Endometrial microvascular endothelial cells (primary cell): ENCODE measurements at regions not wholly inside any gene's neighbourhood (a gene's known extent, or its start where the extent isn't known, plus 50 kb on each side); places are given as distances from the start of the nearest gene placed in this dataset.

Experiments
- in situ Hi-C: cut with HindIII; loops from 2 replicates; pipeline ENCODE4 v1.10.0; 2017; ENCODE audit warnings: low sequenced_read_pairs, low pct_unique_long_range_greater_than_20kb; ENCODE audit errors: inconsistent ontology term

DNA sequence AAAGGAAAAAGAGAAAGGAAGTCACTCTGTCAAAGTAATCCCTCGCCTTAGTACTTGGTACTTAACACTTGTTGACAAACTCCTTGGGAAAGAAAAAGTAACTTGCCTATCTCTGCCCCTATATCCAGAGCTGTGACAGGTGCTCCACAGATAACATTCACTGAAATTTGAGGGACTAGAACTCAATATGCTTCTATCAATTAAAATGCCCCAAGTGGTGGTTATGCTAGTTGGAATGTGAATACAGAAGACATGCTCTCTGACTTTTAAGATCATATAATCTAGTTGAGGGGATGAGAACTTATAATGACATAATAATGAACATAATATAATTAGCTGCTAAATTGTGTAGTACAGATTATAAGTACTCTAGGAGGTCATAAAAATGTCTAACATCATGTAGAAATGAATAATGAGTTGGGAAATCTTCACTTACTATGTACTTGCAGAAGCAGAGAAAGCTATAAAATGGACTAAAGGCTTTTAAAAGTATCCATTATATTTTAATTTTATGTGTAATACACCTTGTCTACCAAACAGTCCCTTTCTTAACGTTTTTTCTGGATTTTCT lies 153.1 kb upstream of the CCDC54 start:
- in situ Hi-C loops = no loop called here

DNA sequence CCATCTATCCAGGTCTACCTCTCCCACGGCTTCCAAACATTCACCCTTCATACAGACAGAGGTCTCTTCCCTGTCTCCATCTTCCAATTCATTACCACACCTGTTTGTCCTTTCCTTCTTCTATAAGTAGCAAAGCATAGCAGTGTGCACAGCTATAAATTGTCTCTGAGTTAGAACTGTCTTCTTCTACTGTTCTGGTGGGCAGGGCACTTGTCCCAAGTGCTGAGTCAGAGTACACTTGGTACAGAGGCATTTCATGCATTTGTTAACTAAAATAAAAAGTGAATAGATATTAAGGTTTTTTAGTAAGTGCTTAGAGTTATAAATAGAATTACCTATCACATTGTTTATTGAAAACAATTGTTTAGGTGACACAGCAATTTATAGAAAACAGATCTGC lies 150.1 kb upstream of the CCDC54 start:
- in situ Hi-C loops = no loop called here

DNA sequence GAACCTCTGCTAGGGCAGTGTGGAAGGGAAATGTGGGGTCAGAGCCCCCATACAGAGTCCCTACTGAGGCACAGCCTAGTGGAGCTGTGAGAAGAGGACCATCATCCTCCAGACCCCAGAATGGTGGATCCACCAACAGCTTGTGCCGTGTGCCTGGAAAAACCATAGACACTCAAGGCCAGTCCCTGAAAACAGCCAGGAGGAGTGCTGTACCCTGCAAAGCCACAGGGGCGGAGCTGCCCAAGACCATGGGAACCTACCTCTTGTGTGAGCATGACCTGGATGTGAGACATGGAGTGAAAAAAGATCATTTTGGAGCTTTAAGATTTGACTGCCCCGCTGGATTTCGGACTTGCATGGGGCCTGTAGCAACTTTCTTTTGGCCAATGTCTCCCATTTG lies 143.4 kb upstream of the CCDC54 start:
- in situ Hi-C loops = loop anchor here (10.0 kb wide), 1 partner anchor 441 kb away; no protein-coding TSS in a partner anchor

DNA sequence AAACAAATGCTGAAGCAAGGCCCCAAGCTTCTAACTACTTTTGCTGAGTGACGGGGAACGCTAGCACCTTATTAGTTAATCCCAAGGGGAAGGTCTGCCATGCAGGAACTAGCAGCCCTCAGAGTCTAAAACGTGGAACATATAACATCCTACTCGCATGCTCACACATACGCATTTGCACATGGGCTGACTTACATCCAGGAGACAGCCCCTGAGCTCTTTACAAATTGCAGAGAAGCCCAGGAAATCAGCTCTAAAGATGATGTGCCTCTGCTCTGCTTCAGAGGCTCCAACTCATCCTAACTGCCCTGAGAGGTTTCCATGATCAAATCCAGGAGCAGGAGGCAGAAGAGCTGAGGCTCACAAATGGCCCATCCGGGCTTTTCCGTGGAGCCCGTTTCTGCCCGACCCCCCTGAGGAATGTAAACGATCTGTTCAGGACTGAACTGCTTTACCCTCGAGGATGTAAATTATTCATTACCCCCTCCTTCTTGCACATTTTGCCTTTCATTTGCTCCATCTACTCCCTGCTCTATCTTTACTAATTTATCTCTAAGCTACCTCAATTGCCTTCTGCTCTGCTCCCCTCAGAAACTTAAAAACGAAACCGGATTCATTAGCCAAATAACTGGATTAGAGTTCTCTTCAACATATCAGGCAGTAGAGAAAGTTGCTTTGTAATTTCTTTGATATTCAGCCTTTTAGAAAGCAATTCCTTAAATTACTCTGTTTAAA lies 141.9 kb upstream of the CCDC54 start:
- in situ Hi-C loops = loop anchor here (10.0 kb wide), 1 partner anchor 439 kb away; no protein-coding TSS in a partner anchor

DNA sequence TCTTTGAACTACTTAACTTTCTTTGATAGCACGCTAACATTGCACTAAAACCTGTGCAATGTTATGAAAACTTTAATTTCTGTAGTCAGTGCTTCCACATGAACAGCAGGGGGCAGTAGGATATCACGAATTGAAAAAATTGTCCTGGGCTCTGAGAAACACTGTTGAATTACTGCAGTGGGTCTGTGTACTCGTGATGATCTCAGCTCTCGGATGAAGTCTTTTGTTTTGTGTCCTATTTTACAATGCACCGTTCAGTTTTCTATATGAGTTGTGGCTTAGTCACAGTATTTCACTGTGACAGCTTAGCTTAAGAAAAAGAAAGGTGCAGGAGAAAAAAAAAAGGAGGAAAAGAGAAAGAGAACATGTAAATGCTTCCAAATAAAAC lies 141.3 kb upstream of the CCDC54 start:
- in situ Hi-C loops = loop anchor here (10.0 kb wide), 1 partner anchor 439 kb away; no protein-coding TSS in a partner anchor

DNA sequence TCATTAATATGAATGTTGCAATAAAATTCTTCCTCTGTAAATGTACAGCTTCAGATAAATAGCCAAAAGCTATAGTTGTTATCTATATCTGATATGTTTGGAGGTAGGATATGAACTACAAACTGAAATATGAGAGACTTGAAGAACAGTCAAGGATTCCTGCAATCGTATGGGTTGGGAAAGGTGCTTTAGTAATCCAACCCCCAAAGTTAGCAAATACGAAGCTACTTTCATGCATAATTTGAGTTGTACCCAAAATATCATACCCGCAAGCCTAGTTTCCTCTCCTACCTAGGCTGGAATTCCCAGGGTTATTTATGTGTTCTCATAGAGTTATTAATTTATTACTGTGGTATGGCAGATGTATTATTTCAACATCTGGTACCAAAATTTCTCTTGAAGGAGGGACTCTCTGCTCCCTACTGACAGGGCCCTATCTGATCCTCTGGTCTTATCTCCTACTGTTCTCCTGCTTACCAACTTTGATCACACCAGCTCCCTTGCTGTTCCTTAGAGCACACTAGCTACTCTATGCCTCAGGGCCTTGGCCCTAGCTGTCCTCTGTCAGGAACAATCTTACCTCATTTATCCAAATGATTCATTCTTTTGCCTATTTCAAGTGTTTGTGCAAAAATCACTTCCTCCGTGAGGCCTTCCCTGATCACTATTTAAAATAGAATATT lies 140.4 kb upstream of the CCDC54 start:
- in situ Hi-C loops = loop anchor here (10.0 kb wide), 1 partner anchor 438 kb away; no protein-coding TSS in a partner anchor

DNA sequence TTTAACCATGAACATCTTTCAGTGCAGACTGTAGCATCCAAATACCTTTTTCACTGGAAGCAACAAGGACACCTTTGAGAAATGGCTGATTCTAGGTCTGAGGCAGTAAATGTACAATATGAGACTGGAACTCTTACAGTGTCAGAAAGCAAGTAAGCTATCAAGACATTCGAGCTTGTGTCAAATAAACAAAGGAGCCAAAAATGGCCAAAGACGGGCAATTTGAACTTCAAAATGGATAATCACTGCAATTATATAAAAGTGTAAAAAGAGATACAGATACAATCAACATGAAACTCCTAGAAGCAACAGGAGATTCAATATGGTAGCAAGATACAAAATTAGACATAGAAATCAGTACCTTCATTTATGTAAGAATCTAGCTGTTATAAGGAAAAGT lies 138.5 kb upstream of the CCDC54 start:
- in situ Hi-C loops = loop anchor here (10.0 kb wide), 1 partner anchor 436 kb away; no protein-coding TSS in a partner anchor

DNA sequence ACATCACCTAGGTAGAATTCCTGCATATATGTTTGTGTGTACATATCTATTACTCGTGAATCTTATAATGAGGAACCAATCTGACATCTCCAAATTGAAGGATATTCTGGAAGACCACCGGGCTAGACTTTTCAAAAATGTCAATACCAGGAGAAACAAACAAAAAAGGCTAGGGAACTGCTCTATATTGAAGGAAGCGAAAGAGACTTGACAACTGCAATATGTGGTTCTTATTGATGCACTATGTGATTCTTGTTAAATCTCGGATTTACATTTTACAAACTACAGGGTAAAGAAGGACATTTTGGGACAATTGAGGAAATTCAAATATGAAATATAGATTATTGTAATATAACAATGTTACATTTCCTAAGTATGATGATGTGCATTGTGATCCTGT lies 137.5 kb upstream of the CCDC54 start:
- in situ Hi-C loops = loop anchor here (10.0 kb wide), 1 partner anchor 435 kb away; no protein-coding TSS in a partner anchor

DNA sequence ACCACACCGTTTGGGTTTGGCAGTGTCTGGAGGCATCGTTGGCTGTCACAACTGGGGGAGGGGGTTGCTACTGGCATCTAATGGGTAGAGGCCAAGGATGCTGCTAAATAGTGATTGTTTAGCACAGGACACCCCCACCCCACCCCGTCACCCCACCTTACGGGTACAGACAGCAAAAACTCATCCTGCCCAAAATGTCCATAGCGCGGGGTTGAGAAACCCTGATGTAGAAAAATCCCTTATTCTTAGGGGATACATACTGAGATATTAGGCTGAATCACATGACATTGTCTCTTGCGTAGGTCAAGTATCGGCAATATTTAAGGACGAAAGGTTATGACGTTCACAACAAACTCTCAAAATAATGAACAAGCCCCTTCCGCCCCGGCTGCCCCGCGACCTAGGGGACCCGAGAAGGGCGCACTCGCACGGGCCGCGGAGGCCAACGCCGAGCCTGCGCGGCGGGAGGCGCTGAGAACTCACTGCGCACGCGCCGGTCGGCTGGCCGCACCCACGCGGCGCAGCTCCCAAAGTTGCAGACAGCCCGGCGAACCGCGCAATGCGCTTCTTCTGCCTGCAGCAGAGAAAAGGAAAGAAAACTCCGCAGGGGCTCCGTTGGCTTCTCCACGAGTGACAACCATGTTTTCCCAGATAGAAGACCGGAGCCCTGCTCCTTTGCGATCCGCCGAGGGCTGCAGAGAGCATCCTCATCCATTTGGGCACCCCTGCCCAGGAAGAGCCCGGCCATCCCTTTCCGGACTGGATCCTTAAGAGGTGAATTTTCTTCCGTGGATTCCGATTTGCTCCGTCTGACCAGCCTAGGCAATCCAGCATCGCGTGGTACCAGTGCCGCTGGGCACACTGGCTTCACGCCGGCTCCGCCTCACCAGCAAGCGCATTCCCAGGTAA lies 136.8 kb upstream of the CCDC54 start:
- in situ Hi-C loops = no loop called here

DNA sequence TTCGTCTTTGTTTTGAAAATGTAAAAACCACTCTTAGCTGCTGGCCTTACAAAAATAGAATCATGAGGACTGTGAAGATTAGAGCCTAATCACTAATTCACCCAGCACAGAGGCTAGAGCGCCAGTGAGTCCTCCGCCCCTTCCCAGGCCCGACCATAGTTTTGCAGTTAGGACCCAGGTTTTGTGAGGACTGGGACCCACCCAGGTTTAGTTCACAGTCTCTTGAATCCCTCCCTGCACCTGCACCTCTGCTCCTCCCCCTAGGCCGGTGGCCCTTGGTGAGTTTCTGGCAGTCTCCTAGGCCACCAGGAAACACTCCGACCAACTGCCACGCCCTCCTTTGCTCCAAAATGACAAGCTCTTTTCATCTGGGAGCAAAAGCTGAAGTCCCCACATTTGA lies 136.0 kb upstream of the CCDC54 start:
- in situ Hi-C loops = no loop called here

DNA sequence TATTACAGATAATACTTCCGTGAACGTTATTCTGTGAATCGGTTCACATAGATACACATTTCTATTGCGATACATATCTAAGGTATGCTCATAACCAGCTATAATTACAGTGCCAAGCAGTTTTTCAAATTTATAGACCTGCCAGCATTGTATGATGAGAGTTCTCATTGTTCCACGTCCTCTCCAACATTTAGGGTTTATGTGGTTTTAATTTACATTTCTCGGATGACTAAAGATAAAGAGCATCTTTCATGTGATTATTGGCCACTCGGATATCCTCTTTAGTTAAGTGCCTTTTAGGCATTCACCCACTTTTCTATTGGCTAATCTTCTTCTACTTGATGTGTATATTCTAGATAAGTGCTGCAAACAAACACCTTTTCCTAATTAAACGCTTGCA lies 134.7 kb upstream of the CCDC54 start:
- in situ Hi-C loops = no loop called here

DNA sequence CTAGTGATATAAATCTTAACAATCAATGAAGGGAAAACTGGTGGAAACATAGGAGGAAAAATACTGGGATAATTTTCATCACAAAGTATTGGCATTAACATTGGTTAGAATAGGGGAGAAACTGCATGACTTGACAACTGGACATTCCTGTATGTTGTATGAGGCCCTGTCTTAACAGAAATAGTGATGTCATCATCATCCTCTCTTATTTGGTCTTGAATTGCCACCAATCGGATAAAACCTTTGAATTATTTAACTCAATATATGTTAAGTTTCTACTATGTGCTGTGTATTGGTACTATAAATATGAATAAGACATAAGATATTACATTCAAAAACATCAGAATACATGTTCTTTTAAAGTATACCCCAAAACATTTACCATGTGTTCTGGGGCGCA lies 130.1 kb upstream of the CCDC54 start:
- in situ Hi-C loops = no loop called here

DNA sequence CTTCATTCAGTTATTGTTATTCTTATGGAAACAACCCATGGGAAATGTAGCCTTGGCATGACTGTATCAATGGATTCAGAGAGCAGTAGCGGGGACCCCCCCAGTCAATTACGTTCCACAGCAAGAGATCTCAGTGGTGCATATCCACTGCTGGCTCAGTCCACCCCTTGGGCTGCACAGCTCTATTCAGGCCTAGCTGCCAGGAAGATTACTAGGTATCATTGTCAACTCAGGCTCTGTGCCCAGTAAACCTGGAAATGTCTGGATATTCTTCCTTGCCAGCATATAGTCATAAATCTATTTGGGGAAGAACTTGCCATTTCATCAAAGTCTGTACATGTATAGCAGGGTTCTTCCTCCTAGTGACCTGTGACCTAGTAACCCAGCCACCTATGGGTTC lies 128.1 kb upstream of the CCDC54 start:
- in situ Hi-C loops = no loop called here

DNA sequence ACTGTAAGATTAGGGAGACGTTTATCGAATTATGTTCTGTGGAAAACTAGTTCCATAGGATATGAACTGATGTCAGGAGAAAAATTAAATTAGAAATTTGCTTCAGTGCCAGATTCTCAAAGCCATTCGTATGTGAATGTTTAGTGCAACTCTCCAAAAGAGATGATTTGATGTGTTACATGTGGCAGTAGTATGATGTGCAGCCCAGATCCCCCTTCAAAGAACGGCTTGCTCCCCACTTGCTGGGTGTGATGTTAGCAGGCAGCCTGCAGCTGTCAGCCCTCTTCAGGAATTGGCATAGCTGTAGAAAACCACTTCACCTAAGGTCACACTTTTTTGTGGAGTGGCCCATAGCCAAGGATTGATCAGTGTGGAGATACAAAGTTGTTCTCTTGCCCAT lies 127.0 kb upstream of the CCDC54 start:
- in situ Hi-C loops = no loop called here

DNA sequence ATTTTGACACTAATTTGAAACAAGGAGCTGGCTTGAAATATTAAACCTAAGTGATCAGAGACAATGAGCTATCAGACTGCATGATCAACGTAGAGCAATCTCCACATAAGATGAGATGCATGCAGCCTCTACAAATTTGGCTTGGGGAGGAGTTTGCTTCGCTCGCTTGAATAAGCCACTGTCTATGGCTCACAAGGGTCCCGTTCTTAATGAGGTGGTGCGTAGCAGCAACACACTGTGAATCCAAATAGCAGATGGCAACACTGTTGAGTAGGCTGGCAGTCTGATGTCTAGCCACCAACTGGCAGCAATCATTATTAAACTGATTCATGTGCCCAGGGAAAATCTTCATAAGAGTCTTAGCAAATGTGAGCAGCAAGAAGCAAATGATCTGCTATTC lies 125.4 kb upstream of the CCDC54 start:
- in situ Hi-C loops = no loop called here

DNA sequence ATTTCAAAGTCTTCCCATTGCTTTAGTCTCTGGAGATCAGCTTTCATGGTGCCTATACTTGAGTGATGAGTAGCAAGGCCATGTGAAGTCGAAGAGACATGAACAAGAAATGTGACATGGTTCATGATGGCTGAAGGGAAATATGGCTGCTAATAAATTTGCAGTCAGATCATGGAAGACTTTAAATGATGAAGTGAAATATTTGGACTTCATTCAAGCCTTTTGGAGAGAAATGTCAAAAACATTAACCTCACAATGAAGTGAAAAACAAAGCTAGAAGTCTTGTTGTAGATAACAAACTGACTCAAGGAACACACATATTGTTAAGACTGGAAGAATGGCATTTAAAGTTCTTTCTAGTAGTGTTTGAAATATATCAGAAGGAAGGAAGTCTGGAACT lies 120.3 kb upstream of the CCDC54 start:
- in situ Hi-C loops = no loop called here

DNA sequence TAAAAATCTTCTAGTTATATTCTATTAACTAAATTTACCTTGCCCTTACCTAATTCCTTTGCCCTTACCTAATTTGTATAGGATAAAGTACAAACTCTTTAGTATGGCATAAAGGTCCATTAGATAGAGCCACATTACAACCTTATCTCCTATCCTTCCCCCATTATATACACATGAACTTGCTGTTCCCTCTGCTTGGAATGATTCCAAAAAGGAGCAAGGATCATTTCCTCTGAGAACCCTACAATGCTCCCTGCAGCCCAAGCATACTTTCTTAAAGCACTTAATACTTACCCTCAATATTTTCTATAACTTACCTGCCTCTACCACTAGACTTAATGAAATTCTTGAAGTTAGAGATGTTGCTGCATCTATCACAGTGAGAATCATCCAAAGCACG lies 118.9 kb upstream of the CCDC54 start:
- in situ Hi-C loops = no loop called here

DNA sequence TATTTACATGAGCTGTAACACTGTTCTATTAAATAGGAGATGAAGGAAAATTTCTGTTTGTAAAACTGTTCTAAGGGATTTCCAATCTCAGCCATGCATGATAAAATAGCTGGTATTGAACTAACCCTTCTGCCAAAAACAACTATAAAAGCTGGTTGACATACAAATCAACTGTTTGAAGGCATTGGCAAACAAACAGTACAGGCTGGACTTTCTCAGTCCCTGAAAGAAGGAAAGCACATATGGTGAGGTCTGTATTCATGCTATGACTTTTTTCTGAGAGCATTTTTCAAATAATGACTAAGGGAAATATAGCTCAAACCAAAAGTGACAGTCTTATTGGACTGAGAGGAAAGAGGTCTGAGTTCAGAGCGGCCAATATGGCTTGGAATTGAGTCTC lies 117.0 kb upstream of the CCDC54 start:
- in situ Hi-C loops = no loop called here
